Activated CD4-positive, CD25-positive, alpha-beta regulatory T cell (primary cell): ENCODE measurements at regions not wholly inside any gene's neighbourhood (a gene's known extent, or its start where the extent isn't known, plus 50 kb on each side); places are given as distances from the start of the nearest gene placed in this dataset.

ENCODE experiments used
- DNase-seq, 4 experiments: peaks; one replicate each; lab custom pipeline; 2025; lab: John Stamatoyannopoulos, UW

DNA sequence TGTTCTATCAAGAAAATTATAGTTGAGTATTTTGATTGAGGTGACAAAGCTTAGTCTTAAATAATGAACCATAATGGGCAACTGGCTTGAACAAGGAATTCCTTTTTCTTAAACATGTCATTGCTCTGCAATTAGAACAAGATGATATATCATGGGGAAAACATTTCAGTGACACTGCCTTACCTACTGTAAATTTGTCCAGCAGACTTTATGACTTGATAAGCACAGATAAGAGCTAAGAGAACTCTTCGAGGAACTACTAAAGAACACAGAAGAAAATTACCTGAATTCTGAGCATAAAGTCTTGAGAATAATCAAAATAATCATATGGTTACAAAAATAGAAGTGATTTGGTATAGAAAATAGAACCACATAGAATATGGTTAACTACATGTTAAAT is 257.8 kb downstream of the PDHA2 start:
- DNase-seq, result no peak

DNA sequence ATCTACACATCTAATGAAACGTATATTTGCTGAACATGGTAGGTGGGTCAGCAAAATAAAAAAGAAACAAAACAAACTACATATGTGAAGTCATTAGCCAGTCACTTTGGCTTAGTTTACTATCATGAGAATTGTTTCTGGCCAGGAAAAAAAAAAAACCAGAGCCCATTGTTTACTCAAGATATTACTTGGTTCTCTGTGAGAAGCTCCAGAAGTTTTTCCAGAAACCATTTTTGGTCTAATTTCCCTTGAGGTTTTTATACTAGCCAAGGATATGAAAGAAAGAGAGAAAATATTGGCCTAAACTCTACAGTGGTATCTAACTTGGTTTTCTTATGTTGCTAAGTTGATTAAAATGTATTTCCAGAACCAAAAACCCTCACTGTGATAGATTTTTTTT is 259.1 kb downstream of the PDHA2 start:
- no peak for DNase-seq

DNA sequence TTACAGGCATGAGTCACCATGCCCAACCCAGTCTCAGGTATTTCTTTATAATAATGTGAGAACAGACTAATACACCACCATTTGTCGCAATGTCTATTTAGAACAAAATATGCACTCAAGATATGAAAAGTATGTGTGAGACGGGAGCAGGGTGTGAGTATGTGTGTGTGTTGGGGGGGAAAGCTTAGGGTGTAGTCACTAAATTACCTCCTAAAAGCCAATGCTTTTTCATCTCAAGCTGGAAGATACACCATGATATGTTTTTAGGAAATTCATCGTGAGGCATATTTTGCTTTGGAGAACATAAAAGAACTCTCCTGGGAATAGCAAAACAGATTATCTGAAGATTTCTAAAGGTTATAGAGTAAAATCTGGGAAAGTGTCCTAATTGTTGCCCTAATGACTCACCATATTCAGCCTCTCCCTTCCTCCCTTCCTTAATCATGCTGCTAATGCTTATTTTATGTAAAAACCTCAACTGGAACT is 262.7 kb downstream of the PDHA2 start:
- DNase-seq, result no peak

DNA sequence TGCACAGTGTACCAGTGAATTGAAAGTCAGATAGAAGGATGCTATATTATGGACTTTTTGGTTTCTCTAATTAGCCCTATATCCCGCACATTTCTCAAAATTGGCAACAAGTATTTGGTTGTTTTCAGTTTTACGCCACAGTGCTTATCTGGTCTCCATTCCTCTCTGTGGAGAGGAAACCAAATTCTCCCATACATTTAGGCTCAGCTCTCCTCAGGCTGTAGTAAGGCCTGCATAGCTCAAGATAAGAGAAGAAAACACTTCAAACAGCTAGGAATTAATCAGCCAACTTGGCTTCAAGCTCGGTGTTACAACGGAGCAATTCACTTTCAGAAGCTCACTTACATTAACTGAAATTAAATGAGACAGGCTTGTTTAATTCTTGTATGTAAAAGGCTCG is 263.2 kb downstream of the PDHA2 start:
- DNase-seq, result no peak

DNA sequence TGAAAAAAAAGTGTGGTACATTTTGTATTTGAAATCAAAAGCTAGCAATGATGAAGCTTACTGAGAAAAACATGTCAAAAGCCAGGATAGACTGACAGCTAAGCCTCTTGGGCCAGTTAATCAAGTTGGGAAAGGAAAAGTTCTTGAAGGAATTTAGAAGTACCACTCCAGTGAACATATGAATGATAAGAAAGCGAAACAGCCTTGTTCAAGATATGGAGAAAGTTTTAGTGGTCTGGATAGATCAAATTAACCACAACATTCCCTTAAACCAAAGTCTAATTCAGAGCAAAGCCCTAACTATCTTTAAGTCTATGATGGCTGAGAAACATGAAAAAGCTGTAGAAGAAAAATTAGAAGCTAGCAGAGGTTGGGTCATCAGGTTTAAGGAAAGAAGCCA is 268.3 kb downstream of the PDHA2 start:
- no peak for DNase-seq

DNA sequence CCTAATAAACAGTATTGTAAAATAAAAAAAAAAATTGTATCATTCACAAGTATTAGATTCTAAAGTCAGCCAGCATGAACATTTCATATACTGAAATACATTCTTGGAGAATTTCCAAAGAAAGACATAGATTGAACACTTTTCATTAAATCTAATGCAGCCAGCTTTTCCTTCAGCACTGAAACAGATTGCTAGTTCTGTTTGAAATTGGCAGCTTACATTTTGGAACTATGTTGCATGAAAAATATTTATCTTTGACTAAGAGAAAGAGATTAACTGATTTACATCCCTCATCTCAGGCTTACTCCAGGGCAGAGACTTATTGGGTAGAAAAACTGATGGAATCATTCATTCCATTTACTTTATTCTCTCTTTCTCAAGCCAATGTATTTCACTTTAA is 272.7 kb downstream of the PDHA2 start:
- no peak for DNase-seq

DNA sequence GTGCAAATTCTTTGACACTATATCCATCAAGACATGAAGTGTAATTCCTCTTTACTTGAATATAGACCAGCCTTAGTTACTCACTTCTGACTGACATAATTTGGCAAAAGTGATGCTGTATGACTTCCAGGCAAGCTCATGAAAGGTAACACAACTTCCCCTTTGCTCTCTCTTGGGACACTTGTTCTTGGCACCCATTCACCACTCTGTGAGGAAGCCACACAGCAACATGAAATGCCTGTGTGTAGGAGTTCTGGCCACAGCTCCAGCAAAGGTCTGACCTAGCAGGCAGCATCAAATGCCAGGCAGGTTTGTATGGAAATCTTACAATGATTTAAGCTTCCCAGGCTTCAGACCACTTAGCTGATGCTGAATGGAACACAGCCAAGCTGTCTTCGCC is 280.3 kb downstream of the PDHA2 start:
- DNase-seq, result no peak

DNA sequence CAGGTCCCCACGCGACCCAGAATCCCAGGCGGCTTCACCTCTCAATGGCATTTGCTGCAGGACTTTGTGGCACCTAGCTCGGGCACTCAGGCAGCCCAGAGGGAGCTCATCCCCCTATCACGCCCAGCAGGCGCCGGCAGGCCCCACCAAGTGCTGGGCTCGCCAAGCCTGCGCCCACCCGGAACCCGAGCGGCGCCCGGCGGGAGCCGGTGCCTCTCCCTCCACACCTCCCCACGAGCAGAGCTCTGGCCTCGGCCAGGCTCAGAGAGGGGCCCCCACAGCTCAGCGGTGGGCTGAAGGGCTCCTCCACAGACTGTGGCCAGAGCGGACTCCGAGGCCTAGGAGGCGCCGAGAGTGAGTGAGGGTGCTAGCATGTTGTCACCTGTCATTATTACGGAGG is 286.3 kb downstream of the PDHA2 start:
- no peak for DNase-seq

DNA sequence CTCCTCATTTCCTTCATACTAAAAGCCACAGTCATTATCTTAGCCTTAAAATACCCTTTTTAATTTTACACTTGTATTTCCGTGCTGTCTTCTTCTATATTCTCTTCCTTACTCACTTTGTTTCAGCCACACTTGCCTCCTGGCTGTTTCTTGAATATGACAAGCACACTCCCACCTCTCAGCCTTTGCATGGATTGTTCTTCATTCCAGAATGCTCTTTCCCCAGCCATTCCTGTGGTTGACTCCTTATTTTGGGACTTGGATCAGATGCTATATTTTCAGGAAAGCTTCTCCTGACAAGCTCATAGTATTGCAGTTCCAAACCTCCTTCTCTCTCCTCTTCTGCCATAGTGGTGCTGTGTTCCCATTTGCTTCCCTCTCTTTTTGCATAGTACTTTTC is 291.3 kb downstream of the PDHA2 start:
- DNase-seq, result no peak

DNA sequence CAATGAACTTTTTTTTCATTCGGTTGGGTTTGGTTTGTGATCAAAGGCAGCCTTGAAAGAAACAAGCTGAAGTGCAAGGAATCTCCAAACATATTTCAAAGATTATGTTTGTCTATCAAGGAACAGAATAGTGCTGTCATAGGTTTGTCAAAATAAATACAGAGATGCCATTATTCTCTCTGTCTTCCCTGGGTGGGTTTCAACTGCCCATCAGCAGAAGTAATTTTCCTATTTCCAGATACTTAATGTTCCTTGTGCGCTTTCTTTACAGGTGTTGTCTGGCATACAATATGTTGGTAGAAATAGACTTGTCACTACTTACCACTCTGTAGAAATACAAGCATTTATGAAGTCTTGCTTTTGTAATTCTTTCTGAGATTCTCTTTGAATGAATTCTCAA is 294.9 kb downstream of the PDHA2 start:
- no peak for DNase-seq

DNA sequence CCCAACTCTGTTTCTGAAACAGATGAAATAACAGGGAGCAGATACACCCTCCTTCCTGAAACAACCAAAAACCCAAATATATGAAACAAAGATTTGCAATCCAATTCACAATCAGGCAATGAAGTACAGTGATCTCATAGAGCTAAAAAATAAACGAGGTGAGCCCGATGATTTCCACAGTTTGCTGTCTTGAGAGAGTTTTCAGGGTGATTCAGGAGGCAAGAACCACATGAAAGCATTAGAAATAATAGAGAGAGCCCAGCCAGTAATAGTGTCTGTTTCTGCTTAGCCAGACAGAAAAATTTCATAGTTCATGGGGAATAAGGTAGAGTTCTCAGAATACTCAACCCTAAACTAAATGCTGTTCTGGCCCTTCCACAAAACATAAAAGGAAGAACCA is 296.2 kb downstream of the PDHA2 start:
- DNase-seq, result no peak

DNA sequence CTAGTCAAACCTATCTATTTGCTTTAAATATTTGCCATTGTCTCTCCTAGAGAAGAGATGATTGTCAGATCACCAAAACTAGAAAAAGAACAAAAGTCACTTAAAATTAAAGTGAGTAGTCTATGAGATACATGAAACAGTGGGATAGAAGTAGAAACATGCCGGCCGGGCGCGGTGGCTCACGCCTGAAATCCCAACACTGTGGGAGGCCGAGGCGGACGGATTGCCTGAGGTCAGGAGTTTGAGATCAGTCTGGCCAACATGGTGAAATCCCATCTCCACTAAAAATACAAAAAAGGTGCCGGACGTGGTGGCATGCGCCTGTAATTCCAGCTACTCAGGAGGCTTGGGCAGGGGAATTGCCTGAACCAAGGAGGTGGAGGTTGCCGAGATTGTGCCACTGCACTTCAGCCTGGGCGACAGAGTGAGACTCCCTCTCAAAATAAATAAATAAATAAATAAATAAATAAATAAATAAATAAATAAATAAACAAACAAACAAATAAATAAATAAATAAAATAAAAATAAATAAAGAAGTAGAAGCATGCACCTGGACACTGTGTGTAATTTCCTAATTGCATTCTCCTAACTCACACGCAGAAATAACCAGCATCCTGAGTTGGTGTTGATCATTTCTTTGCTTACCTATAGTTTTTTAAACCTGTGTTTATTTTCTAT is 299.5 kb downstream of the PDHA2 start:
- no peak for DNase-seq

DNA sequence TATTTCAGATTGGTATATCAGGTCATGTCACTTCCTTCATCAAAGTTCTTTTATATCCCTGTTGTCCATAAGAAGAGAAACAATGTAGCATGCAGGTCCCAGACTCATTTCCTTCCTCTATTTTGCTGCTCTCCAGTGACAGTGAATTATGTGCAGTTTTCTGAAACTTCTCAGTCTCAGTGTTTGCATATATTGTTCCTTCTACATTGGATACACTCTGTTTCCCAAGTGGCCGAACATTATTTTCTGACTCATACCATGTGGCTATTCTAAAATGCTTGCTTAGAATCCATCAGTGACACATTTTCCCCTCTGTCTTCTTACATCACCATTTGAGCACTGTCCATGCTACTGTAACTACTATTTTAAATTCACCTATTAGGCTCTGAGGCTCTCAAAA is 305.7 kb downstream of the PDHA2 start:
- DNase-seq, result no peak

DNA sequence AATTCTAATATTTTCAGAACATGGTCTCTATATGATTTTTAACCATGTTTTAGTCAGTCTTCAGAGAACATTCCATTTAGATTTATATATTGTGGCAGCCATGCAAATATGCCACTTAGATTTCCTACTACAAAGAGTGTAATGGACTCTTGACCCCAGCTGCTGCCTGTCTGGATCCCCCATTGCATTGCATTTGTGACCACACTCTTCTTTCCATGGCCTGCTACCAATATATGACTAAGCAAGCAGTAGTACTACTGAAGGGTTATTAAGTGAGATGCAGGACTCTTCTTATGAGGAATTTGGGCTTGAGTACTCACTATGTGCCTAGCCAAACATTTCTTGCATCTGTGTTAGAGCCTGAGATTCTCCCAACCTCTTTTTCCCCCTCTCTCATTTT is 306.8 kb downstream of the PDHA2 start:
- no peak for DNase-seq

DNA sequence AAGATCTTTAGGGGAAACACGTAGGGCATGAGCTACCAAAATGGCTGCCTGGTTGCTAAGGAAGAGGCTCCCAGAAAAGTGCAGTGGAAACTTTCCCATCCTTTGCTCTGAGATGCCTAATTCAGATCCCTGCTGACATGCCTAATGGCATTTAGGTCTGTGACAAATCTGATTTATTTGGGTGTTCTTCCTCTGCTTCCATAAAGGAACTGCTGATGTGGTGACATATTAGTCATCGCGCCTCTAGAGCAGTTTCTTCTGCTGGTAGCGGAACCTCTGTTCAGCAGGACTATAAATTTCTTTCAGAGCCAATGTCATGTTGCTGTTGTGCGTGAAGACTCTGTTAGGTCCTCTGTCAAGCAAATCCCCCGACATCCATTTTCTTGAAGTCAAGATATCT is 310.0 kb downstream of the PDHA2 start:
- DNase-seq, result no peak

DNA sequence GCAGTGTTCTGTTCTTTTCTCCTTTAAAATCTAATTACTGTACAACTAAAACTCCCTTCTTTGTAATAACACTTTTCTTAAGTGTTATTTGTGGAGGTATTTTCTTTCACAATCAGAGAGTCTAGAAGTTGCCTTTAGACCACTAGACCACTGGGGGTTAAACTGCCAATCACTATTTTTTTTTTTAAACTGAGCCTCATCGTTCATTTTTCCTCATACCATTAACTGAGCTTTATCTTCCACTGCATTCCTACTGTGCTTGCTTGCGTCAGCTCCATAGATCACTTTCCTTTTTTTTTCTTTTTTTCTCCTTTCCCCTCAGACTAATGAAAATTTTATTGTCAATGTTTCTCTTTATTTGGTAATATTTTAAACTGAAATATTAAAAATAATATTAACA is 310.6 kb downstream of the PDHA2 start:
- no peak for DNase-seq

DNA sequence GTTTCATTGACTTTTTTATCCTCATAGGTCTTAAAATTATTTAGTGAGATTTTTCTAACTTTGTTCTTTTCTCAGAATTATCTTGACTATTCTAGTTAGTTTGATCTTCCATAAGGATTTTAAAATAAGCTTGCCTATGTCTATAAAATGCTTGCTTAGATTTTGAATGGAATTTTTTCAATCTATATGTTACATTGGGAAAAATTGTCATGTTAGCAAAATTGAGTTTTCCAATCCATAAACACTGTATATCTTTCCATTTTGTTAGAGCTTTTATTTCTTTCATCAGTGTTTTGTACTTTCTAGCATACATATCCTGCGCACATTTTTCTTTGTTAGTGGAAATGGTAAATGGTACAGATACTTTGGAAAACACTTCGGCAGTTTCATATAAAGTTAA is 312.9 kb downstream of the PDHA2 start:
- no peak for DNase-seq

DNA sequence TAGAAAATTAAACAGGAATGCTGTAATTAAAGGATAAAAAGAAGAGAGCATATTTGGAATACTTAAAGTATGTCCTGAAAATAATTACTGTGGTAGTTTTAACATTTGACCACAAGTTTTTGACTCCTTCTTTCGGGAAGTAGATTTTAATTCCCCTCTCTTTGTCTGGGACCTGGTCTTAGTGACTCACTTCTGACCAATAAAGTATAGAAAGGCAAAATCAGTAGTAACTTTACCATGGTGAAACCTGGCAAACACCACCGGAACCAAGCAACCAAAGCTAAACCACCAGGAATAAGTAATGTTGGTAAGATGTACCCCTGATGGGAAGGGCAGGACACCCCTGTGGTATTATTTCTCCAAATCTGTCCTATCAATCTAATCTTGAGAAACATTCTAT is 314.8 kb downstream of the PDHA2 start:
- DNase-seq, result no peak

DNA sequence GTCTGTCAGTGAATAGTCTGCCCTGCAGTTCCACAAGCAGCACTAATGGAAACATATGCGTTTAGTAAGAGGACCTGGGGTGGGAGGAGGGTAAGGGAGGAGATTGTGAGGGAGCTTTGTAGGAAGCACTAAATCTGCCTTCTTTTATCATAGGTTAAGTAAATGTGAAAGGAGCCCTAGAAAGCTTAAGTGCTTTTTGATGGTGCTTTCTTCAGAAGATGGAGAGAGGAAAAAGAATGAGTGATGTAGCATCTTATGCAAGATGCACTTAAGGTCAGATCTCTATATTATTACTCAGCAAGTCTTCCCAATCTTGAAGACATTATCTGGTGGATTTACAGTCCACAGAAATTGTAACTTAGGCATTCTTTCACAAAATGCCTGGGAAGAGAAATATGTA is 322.7 kb downstream of the PDHA2 start:
- DNase-seq, result no peak

DNA sequence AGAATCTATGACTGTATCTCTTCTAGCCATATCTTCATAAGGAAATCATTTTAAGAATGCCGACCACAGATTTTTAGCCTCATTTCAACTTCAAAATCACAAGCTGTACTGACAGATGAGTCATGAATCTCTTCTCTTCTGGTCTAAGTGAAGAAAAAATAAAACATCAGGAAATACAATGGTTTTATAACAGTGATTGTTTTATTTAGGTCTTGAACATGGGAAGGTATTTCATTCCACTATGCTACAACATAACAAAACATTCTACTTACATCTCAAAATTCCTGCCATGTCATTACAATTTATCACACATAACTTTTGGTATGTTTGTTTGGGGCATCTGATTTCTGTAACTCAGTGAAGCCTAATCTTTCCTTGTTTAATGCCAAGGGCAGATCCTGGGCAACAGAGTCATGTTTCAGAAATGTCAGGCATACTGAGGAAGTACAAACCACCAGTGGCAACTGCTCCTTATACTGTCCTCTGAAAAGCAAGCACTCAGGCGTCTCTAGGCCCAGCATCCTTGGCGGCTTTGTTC is 325.0 kb downstream of the PDHA2 start:
- no peak for DNase-seq

DNA sequence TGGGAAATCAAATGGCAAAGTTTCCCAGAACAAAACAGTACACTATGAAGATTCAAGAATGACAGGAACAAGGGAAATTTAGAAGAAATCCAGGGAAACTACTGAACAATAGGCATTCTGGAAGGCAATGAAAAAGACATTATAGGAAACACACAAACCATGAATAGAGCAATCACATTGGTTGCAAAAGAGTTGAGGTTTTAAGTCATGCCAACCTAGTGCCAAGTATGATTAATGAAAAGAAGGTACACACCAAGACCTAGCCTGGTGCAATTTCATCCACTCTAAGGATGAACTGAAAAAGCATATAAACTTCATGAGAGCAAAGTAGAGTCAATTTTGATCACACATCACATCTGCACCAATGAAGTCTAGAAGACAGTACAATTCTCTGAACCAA is 326.9 kb downstream of the PDHA2 start:
- no peak for DNase-seq

DNA sequence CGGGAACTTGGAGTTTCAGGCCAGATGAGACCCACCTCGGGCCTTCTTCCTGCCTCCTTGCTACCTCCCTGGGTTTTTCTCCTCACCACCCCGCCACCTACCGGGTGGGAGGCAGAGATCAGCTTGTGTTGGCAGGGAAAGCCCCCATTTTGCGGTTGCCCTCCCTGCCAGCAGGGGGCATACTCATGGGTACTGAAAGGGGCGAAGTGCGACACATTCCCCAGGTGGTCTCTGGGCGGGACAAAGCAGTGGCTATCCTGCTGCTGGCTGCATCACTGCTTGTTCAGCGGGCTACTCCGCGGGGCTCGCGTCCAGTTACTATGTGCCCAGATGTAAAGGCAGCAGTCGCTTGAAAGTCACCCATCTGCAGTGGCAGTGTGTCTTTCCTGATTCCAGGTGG is 330.3 kb downstream of the PDHA2 start:
- no peak for DNase-seq

DNA sequence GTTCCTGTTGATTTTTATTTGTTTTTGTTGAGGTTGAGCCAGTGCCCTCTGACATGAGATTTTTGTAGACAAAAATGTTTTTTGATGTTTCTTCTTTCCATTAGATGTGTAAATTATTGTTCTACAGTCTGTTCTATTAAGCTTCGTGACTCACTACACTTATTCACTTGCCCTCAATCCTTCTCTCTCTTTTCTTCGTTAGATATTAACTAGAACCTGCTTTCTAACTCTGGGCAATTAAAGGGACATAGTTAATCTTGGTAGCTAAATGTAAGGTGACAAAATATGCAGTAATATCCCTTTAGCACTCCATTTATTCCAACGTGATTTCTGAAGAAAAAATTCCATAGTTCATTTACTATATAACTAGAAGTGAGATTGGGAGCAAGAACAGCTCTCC is 333.9 kb downstream of the PDHA2 start:
- DNase-seq, result no peak

DNA sequence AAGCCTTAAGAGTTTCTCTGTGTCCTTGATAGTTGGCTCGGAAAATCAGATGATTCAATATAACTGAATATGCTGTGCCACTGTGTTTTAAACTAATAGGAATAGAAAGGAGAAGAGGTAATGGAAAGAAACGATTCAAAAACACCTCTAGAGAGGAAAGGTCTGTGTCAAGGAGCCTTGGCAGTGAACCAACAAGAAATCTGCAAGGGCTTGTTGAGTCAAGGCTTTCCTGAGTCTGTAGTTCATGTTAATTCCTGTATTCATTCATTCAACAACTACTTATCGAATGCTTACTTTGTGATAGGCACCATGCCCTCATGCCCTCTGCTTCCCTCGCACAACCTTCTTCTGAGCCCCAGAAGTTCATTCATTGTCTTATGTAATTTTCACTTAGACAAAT is 336.0 kb downstream of the PDHA2 start:
- DNase-seq, result no peak
